NCI-H1436 treated with DMSO at 0.1 percent for 48 hours (cell line): ENCODE measurements at regions not wholly inside any gene's neighbourhood (a gene's known extent, or its start where the extent isn't known, plus 50 kb on each side); places are given as distances from the start of the nearest gene placed in this dataset.
A peak's percentile ranks its signal among the peaks of the same experiment; 100 is the strongest.

Source experiments
- DNase-seq: peaks from one replicate; lab custom pipeline; 2025; lab: John Stamatoyannopoulos, UW

DNA sequence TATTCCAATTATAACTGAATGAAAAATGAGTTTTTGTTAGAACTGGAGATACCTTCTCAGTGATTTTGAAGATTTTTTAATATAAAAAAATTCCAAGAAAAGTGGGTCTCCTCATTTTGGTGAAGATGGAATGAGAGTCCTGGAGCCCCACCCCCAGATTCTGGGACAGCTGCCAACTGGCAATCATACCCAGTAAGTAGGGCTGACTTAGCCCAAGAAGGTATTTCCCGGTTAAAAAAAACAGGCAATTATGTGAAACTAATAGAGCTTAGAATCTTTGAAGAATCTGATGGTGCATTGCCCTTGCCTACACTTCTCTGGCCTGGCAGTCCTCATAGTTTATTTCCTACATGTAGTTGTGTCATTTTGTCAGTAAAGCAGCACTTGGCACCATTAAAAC is 52.8 kb upstream of the VWDE start:
- DNase-seq, result no peak

DNA sequence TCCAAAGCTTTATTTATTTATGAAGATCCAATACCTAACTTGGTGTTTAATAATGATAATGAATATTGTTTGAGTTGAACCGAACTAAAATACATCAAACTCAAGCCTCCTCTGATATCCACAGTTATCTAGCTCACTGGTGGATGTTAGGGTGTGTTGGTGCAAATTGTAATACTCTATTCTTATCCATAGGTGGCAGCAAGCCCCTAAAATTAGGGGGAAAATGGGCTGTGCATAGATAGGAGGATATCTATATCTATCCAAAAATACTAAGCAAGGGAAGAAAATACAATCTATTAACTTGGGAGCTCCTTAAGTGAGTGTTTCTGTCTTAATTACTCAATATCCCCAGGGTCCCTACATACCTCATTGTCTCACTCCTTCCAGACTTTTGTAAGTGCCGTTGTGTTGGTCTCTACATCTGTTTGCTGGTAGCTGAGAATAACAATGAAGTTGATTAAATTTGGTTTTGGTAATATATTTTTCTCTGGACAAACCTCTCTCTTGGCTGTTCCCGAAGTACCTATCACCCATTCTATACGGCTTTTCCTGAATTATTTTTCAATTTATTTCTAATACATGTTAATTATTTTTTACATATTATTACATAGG is 55.0 kb upstream of the VWDE start:
- DNase-seq, result peak; percentile 33

DNA sequence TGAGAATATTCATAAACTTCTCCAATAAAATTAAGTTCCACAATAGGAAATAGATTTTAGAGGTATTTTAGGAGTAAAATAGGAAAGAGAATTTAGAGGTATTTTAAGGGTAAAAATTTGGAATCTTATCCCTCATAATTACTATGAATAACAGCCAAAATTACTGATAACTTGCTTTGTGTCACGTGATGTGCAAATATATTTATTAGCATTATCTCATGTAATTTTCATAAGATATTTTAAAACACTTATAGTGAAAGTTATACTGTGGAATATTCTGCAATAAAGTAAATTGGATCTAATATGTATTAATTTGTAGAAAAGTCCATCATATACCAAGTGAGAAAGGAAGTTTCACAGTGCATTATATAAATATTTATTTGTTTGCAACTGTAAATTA is 64.2 kb upstream of the VWDE start:
- DNase-seq, result no peak

DNA sequence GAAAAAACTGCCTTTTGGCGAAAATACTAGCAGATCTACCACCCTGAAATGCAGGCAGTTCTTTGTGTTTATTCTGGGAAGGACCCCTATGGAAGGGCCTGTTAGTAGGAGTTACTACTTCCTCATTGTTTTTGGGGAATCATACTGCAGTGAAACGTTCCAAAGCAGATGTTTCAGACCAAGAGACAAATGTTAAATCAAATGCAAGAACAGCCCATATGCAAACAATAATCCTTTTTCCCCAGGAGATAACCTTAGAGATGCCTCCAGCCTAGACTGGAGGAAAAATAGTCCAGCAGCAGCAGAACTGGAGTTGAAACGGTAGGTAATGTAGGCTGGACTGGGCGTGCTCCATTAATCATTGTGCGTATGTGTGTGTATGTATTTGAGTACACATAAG is 65.9 kb upstream of the VWDE start:
- no peak for DNase-seq

DNA sequence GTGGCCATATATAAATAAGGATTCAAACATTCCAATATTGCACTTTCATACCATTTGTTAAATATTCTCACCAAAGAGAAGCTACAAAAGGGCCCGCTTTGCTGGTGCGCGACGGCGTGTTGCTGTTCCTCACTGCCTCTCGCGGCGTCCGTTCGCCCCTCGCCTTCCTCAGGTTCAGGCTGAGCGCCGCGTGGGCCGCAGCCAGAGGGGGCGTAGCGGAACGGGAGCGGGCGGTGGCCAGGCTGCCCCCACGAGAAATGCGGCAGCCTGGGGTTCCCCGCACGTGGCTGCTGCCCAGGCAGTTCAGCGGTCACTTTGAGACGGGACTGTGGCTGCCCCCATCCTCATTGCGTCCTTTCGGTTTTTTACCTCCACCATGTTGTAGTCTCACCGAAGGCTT is 67.3 kb upstream of the VWDE start:
- DNase-seq, result no peak

DNA sequence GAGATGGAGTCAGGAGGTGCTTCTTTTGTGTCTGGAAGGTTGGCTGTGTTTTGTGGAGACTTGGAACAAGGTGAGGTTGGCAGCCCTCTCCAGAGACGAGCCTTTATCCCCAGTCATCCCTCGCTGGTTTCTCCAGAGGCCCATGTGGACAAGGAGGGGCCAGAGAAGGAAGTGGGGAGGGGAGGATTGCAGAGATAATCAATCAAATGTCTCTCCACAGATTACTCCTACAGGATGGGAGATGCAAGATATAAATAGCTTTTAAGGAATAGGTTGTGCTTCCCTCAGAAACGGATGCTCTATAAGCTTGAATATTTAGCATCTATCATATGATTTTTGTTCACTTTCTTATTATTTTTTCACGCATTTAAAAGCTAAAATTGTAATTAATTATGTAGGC is 70.4 kb upstream of the VWDE start:
- no peak for DNase-seq

DNA sequence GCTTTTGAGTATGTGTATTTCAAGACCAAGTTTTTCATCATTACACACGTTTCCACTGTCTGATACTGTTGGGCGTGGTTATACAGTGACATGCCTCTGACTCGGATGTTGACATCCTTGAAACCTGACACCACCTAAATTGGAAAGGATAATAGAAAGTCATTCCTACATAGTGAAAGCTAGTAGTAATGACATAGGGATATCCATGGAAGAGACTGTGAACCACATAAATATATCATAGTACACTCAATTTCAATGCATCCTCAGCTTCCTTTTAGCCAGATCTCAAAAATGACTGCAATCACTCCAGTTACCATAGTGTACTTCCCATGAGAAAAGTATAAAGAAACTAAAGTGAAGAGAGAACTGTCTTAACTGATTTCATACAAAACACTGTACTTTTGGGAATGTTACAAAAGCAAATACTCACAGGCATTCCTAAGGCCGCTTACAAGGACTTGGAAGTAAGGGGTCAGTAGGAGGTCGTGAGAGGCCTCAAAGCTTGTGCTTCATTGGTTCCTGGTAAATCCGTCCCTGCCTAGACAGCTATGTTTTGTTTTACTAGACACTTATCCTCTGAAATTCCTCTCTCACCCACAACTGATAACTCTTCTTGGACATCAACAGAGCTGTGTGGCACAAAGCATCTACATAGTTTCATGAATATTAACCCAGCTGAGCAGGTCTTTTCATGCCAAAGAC is 71.8 kb upstream of the VWDE start:
- no peak for DNase-seq

DNA sequence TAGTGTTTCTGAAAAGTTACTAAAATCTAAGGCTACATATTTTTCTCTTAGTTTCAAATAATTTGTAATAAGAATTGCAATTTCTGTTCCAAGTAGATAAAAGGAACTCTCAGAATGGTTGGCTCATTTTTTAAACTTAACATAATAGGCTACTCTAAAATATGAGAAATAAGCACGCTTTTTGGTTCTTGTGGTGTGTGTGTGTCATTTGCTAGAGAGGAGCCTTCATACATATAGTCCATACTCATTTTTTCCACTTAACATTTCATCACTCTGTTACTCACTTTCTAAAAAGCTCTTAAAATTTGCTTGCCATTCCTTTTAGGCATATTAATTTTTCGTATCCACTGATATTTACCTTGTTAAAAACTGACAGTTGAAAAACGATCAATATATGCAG is 74.0 kb upstream of the VWDE start:
- DNase-seq, result no peak

DNA sequence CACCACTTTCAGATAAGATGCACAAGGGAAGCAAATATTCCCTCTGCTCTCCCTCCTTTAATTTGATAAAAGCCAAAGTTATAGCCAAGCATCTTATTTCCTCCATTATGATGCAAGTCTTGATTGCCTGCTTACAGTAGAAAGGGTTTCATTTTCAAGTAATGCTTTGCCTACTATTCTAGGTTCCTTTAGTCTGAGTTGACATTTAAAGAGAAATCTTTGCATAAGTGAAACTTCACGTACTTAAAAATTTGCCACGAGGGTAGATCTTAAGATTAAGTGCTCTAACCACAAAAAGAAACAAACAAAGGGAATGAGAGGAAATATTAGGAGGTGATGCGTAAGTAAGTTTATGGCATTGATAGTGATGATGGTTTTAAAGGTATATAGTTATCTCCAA is 78.1 kb upstream of the VWDE start:
- no peak for DNase-seq

DNA sequence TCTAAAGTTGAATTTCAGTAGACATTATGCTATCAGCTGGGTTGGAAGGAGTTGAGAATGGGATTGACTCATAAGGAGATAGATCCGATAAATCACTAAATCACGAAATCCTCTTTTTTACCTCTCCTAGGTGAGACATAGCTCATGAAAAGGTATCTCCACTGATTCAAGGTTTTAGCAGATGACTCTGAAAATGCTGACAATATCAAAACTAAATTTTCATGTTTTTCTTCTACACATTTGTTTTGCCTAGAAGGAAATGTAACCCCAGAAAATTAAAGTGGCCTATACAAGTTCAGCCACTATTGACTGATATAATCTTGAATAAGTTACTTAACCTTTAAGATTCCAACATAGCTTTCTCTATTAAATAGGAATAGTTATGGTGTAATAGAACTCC is 82.2 kb upstream of the VWDE start:
- DNase-seq, result no peak

DNA sequence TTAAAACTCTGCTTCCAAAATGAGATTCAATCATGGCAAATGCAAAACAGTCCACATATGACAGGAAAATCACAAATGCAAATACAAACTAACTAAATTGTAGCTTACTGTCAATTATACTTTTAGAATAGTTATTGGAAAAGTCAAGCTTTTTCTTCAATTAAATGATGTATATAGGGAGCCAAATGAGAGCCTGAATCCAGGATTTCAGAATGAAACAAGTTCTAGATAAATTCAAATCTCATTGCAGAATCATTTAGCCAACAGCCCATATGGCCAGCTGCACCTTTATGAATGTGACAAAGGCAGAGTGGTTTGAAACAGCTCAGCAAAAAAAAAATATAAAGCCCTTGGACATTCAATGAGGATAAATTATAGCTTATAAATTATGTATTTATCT is 82.2 kb upstream of the SCIN start:
- DNase-seq, result no peak

DNA sequence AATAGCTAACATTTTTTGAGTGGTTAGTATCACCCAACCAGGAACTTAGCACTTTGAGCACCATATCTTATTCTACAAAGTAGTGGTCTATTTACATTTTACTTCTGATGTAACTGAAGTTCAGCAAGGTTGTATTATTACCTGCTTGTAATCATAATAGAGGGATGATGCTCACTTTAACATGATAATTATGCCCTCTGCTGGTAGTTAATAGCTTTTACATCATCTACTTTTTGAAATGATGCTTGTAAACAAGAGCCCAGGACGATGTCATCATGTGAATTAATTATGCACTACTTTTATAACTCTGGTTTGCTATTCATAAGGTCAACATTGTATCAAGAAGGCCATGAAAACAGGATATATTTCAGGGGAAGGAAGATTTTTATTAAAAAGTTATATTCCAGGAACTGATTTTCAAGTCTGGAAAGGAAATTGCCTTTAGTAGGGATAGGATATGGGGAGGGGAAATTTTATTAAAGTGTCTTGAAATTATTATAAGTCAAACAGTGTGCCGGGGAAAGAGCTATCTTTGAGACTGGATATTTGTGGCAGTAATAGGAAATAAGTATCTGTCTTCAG is 80.3 kb upstream of the SCIN start:
- peak; percentile 81 for DNase-seq

DNA sequence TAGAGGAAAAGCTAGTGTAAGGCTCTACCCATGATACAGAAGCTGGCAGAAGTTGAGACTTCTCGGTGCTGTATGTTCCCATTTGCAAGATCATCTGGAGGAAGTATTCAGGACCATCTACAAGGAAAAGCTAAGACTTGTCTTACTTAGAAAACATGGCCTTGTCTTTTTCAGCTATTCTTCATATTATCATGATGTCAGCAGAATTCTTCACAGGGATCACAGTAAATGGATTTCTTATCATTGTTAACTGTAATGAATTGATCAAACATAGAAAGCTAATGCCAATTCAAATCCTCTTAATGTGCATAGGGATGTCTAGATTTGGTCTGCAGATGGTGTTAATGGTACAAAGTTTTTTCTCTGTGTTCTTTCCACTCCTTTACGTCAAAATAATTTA is 79.6 kb upstream of the SCIN start:
- DNase-seq, result no peak

DNA sequence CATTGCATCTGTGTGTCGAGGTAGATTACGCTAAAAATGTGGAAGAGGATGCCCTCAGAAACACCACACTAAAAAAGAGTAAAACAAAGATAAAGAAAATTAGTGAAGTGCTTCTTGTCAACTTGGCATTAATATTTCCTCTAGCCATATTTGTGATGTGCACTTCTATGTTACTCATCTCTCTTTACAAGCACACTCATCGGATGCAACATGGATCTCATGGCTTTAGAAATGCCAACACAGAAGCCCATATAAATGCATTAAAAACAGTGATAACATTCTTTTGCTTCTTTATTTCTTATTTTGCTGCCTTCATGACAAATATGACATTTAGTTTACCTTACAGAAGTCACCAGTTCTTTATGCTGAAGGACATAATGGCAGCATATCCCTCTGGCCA is 79.0 kb upstream of the SCIN start:
- no peak for DNase-seq

DNA sequence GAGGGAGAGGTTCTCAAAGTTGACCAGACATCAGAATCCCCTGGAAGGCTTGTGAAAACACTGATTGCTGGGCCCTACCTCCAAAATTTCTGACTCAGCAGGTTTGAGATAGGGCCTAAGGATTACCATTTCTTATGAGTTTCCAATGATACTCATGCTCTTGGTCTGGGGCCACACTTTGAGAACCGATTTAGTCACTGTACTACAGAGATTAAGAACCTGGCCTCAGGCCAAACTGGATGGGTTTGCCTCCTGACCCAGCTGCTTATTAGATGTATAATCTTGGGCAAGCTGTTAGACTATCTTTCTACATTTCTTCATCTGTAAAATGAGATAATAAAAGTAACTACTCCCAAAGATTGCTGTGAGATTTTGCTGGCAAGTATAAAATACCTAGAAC is 77.1 kb upstream of the SCIN start:
- no peak for DNase-seq

DNA sequence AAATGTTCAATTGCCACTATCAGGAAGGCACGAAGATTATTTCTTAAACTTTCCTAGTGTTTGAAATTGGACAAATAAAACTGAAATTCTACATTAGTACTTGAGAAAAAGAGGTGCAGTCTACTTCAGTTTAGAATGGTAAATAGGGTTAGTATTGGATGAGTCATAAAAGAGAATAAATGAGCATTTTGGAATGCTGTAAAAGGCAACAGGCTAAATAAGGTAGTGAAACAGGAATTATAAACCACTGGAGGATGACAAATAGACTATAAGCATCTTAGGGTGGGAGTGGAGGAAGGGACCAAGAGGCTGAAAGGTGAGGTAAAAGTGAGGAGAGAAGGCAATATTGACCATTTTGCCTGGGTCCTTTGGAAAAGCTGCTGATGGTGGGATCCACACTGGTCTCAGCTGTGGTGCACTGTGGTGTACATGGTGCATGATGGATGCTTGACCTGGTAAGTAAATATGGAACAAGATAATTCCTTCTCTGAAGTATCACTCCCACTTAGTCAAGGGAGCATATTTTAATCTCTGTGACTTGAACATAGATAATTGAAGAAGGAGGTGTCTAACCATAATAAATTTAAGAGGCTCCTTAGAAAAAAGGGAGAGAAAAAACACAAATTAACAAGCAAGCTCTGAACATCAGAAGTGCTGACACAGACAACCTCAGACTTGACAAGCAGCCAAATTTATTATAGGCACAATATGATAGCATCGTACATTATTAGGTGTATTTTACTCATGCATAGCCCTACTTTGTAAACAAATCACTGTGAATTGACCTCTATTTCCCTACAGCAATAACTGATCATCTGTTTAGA is 76.4 kb upstream of the SCIN start:
- no peak for DNase-seq

DNA sequence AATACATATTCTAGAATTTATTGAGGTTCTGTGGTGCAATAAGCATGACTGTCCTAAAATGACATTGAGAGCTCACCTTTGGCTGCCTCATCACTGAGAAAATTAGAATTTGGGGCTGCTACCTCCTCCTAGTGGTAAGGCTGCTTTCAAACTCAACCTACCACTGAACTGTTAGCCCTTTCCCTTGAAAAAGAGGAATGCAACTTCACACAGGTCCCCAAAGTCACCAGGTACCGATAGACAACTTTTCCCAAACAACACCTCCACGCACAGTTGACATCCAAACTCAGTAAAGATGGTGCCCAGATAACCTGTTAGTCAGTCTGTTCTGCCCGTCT is 75.9 kb upstream of the SCIN start:
- DNase-seq, result no peak

DNA sequence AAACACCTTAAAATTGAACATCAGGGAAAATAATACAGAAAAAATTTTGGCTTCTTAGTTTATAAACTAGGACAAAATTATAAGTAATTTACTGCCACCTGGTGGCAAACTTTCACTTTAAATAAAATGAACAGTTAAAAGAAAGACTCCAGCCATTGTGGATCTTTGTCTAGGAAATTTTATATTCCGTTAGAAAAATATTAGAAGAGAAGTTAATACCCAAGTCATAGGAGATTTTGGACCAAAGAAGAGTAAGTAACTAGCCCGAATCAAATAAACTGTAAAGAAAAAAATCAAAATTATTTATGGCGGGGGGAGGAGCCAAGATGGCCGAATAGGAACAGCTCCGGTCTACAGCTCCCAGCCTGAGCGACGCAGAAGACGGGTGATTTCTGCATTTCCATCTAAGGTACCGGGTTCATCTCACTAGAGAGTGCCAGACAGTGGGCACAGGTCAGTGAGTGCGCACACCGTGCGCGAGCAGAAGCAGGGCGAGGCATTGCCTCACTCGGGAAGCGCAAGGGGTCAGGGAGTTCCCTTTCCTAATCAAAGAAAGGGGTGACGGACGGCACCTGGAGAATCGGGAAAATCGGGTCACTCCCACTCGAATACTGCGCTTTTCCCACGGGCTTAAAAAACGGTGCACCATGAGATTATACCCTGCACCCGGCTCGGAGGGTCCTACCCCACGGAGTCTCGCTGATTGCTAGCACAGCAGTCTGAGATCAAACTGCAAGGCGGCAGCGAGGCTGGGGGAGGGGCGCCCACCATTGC is 73.4 kb upstream of the SCIN start:
- DNase-seq, result peak; percentile 19

DNA sequence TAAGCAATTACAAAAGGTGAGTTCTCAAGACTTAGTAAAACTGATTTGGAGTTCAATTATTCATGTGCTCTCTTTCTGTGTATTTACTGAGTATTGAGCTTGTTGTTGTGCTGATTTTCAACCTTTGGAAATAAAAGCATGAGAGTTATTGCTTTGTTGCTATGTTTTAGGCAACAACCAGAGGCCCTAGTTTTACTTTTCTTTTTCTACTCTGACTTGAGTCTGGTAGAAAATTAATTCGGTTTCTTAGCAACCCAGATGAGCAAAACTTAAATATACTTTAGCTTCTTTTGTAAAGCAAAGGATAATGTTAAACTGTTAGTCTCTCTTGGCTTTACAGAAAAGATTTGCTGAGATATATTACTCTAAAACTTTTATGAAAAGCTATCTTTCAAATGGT is 66.4 kb upstream of the SCIN start:
- no peak for DNase-seq

DNA sequence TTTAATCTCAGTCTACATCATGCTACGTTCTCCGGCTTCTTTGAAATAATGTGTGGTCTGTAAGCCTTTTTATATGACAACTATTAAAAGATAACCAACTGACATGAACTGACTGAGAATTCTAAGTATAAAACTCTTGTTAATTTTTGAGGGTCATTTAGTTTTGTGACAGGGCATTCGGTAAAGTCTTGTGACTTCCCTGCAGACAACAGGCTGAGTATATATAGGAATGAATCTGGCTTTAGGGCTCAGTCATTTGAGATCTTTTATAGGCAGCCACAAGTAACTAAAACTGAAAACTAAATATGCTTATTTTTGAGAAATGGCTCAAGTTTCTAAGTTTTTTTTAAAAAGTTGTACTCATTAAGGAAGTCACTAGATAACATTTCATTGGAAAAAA is 62.5 kb upstream of the SCIN start:
- DNase-seq, result no peak

DNA sequence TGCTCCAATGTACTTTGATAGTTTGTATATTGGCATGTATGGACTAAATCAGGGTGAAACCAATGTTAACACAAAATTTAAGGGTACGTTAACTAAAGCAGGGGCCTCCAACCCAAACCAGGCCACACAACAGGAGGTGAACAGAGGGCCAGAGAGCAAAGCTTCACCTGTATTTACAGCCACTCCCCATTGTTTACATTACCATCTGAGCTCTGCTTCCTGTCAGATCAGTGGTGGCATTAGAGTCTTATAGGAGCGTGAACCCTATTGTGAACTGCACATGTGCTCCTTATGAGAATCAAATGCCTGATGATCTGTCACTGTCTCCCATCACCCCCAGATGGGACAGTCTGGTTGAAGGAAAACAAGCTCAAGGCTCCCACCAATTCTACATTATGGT is 62.0 kb upstream of the SCIN start:
- DNase-seq, result no peak

DNA sequence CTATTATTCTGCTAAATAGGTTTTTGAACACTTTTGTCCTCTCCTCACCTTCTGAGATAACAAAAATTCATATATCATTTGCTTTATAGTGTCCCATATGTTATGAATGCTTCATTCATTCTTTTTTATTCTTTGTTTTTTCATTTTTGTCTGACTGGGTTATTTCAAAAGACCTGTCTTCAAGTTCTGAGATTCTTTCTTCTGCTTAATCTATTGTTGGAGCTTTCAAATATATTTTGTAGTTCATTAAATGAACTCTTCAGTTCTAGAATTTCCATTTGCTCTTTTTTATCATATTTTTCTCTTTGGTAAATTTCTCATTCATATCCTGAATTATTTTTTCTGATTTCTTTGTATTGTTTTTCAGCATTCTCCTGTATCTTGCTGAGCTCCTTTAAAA is 53.1 kb upstream of the SCIN start:
- no peak for DNase-seq
